Activated CD8-positive, alpha-beta memory T cell treated with anti-CD3 and anti-CD28 coated beads, Interleukin-2, amount 50 U/mL, for 48 hours (primary cell): ENCODE measurements at regions not wholly inside any gene's neighbourhood (a gene's known extent, or its start where the extent isn't known, plus 50 kb on each side); places are given as distances from the start of the nearest gene placed in this dataset.

Experiments used
- DNase-seq: peaks from one replicate; pipeline ENCODE4 v3.0.0-alpha.2; 2020

DNA sequence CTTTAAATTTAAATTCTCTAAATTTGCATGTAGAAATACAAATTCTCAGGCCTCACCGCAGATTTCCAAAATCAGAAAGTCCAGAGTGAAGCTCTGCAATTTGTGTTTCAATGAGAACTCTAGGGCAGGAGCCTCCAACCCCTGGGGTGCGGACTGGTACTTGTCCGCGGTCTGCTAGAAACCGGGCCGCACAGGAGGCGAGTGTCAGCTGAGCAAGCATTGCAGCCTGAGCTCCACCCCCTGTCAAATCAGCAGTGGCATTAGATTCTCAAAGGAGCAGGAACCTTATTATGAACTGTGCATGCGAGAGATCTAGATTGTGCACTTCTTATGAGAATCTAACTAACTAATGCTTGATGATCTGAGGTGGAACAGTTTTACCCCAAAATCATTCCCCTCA lies 203.0 kb upstream of the PCSK2 start:
- DNase-seq, result no peak

DNA sequence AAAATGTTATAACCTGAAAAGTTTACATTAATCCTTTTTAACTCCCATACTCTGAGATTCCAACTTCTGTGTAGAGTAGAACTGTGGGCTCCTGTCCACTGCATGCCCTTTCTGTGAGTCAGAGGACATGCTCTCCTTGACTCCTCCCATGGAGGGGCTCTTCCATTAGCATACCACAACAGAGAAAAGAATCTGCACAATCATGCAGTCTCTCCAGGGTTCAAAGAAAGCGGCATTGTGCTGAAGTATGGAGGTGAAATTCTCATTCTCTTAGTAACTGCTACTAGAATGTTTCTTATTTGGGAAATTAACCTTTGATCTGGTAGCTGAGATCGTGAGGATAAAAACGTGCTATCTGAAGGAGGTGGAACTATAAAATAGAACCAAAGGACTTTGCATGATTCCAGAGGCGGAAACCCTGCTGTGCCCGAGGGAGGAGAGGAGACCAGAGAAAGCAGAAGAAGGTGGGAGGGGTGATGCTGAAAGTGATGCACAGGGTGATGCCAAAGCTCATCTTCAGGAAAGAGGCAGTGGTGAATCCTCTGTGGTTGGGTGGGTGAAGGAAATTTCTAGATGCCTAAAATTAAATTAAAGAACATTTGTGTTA lies 202.2 kb upstream of the PCSK2 start:
- DNase-seq, result no peak

DNA sequence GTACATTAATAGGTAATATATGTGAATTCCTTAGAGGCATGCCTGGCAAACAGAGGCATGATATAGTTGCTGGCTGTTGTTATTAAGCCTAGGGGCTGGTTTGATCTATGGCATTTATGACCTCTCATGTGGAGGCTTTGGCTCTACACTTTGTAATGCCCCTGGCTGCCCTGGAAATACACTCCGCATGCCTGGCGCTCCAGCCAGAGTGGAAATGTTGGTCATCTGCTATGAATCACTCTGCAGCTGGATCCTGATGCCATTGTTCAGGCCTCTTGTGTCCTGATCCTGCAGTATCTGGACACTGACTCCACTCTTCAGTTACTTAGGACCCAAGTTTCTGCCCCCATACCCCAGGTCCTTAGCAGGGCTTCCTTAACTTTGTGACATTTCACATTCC lies 200.5 kb upstream of the PCSK2 start:
- DNase-seq, result no peak

DNA sequence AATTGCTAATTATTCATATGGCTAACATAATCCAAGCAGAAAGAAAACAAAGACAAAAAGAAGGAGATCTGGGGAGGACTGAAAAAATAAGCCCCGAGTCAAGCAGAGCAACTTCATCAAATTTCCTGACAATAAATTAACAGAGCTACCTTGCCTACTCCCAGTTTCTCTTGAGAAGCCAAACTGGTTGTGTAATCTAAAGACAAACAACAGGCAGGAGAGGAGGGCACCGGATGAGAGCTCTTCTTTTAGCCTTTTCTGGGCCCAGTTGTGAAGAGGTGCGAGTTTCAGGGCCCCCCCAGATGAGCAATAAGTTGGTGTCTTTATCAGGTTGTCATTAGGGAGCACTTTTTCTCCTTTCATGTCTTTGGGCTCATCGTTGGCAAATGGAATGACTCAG lies 197.1 kb upstream of the PCSK2 start:
- no peak for DNase-seq

DNA sequence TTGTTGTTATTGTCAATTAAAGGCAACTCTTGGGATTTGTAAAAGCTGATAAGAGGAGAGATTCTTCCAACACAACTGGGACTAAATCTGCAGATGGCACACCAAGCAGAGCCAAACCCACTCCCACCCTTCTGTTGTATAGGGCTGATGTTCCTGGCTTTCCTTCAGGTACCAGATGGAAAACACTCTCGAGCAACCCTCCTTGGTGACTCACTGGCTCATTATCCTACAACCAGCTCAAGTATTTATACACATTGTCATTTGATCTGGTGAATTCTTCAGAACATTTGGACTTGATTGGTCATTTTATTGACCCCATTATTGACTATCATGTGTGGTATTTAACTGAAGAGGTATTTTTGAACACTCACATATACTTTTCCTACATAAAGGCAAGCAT lies 190.3 kb upstream of the PCSK2 start:
- no peak for DNase-seq

DNA sequence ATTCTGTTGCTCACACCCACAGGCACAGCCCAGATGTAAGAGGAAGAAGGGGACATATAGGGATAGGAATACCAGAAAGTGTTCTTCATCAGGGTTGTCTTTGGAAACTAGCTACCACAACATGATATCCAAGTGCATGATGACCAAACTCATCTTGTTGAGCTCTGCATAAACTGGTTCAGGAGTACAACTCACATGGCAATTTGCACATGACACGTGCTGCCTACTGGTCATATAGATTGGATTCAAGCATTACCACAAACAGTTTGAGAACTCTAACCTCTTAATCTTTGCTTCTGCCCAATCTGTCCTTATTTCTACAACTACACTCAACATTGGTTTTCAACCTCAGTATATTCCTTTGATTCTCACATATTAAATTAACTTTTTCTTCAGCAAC lies 184.7 kb upstream of the PCSK2 start:
- DNase-seq, result no peak

DNA sequence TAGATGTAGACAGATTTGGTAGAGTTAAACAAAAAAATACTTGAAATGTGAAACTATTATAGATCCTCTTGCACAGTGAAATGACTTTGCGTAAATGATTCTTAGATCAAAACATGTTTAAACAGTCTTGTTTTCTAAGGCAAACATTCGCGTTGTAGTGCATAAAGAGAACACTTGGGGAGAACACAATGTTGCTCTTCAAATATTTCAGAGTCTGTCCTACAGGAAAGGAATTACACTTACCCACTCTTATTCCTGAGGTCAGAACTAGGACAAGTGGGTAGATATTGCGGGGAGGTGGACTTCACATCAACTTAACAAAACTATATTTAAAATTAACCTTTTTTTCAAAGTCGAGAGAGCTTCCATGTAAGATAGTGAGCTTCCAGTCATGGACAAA lies 183.5 kb upstream of the PCSK2 start:
- DNase-seq, result no peak

DNA sequence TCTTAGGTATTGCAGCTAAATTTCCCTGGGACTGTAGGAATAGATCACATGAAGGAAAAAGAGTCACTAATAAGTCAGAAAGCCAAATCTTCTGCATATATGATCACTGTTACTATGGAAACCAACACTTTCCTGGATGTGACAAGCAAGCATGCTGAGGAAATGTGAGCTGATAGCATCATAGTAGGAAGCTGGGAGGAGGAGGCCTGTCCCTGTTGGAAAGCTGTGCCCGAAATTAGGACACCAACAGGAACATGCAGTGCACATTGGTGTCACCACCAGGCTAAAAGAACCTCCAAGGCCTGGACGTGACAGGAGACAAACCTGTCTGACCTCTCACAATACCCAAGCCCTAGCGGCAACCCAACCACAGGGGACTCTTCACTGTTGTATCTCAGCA lies 181.9 kb upstream of the PCSK2 start:
- no peak for DNase-seq

DNA sequence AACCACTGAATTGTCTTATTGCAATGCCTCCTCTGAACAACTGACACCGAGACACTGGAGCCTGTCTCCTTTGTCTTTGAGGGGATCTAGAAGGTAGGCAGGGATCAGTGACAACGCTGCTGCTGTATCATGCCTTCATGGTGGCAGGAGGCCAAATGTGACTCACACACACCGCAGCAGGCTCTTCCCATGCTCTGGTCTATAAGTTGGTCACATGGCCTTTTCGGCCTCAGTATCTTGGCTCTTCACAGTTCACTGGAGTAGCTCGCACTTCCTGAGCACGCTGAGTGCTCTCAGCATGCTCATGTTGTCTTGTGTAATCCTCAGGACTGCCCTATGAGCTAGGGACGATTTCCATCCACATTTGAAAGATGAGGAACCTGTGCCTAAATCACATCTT lies 167.4 kb upstream of the PCSK2 start:
- no peak for DNase-seq

DNA sequence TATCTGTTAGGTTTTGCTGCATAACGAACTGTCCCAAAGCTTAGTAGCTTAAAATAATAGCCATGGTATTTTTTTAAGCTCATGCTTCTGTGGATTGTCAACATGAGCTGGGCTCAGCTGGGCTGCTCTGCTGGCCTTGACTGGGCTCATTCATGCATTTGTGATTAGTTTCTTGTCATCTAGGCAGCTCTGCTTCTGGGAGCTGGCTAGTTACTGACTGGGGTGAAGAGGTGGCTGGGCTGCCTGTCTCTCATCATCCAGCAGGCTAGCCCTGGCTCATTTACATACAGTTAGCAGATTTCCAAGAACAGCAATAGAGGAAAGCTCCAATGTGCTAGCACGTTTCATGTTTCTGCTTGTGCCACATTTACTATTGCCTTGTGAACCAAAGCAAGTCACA lies 165.1 kb upstream of the PCSK2 start:
- no peak for DNase-seq

DNA sequence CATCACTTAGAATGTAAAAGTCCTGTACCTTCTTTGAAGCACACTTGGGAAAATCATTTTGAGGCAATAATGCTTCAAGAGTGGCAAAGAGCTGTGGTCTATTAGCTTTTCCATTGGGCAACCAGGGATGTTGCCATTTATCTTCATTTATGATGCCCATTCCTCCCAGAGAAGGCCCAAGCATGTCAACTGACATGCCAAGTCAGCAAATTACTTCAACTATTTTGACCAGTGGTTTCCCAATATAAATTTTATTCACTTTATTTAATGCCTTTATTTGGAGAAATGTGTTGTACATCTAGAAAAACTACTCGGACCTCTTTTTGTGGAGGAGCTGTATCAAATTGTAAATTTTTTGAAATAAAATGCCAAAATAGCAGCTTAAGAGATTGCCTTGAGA lies 164.1 kb upstream of the PCSK2 start:
- DNase-seq, result no peak

DNA sequence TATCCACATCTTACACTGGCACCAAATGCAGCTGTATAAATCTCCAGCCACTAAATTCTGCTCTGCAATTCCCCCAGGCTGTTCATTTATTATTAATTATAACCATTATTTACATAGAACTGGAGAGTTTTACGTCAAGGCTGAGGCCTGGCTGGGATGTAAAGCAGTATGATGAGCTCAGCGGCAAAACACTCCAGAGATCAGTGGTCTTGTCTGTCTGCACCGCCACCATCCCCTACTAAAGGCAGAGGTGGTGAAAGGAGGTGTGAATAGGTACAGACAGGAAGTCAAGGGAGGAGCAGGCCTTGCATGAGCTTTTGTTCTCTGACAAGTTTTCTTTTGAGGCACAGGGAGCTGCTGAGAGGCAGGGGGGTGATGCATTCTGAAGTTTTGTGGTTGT lies 159.9 kb upstream of the PCSK2 start:
- no peak for DNase-seq

DNA sequence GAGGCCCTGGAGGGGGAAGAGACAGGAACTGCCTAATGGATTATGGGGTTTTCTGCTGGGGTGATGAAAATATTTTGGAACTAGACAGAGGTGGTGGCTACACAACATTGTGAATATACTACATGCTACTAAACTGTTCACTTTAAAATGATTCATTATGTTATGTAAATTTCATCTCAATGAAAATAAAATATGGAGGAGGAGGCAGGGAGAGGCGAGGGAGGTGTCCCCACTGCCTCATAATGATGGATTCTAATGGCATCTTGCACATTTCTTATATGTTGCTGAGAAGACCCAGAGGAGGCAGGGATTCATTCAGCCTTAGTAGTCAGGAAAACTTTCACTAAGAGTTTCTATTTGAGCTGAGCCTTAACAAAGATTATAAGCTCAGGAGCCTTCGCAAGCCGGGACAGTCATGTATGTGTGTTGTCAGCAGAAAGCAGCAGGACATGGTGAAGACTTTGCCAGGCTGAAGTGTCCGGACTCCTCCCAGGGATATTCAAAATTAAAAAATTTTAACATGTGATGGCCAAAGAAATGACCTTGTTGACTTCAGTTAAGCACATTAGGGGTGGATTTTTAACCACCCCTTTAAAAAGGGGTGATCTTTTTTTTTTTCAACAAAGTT lies 158.6 kb upstream of the PCSK2 start:
- DNase-seq, result no peak

DNA sequence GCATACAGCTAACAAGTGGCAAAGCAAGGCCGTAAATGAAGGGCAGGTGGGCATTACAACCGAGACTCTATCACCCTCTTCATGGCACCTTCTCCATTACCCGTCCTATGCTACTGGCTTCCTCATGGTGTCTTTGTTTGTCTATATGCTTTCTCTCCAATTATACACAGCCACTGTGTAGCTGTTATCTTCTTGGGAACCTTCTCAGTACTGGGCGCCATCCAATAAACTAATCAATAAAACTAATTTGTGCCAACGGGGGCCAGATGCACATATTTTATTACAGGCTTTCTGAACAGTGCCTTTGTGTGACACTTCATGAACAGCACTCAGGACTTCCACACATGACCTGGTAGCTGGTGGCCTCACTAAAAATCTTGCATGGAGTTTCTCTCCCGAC lies 149.8 kb upstream of the PCSK2 start:
- DNase-seq, result no peak

DNA sequence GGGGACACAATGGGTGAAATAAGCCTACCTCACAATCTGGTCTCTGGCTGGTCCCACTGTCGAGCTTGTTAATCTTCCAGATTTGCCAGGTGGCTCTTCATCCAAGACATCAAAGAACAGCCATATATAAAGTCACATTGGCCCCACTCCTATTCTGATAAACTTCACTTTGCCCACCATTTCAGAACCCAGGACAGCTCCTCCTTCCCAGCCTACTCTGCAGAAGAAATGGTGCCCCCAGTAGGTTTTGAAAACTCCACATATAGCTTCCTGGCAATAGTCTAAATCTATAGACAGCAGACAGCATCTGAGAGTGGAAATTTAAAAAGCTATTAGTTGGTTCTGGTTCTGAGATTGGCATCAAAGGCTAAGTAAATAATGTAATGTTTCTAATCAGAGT lies 143.1 kb upstream of the PCSK2 start:
- no peak for DNase-seq

DNA sequence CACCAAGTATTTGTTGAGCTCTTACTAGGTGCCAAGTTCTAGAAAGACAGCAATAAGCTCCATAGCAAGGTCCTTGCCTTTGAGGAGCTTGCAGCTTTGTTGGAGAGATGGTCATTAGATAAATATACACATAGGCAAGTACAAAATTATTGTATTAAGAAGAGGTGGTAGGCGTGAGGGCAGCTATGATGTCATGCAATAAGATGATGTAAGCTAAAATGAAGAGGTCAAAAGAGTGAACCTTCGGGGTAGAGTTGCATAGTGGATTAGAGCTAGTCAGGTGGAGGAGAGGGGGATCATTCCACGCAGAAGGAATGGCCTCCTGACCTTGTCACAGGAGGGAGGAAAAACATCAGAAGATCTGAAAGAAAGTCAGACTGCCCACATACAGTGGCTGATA lies 141.9 kb upstream of the PCSK2 start:
- DNase-seq, result no peak

DNA sequence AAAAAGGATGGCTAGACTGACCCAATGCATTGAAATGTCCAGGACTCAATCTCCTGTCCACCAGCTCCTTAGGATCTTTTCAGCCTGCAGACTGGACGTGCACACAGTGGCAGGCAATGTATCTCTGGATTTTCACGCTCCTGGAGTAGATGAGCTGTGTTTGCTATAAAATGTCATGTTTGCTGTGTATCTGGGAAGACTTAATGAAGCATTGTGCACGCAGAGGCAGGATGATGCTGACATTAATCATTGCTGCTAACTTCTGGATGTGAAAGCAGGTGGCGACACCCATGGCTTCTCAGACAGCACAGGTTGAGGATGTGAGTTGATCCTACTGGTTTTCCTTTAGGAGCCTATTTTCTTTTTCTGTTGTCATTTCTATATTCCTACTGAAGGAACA lies 133.1 kb upstream of the PCSK2 start:
- DNase-seq, result no peak

DNA sequence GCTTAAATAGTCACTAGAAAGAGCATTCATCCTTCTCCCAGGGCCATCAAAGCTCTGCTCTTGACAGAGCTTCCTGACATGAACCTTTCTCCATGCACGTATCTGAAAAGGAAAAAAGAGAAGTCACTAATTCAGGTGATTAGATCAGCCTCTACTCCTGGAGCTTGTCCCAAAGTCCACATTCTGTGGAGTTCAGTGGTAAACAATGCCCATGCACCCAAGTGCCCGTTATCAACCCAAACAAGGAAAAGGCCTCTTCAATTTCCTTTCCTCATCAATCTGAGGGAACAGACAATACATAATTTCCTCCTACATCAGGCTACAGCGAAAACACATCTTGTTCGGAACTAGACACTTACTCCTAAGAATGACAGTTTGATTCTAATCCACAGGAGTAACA lies 129.2 kb upstream of the PCSK2 start:
- DNase-seq, result no peak

DNA sequence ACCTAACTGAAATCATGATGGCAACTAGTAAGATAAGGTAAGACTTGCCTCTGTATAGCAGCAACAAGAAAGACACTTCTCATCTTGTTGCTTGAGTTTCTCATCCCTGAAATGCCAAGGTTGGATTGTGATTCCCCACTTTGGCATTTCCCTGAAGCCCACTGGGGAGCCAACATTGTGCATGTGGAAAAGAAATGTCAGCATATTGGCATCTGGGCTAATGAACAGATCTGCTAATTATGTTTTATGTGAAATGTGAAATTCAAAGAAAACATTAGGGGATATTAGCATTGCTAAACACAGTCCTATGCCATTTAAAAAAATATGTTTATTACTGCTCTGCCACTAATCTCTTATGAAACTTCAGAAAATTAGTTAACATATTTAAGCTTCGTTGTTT lies 126.3 kb upstream of the PCSK2 start:
- DNase-seq, result no peak

DNA sequence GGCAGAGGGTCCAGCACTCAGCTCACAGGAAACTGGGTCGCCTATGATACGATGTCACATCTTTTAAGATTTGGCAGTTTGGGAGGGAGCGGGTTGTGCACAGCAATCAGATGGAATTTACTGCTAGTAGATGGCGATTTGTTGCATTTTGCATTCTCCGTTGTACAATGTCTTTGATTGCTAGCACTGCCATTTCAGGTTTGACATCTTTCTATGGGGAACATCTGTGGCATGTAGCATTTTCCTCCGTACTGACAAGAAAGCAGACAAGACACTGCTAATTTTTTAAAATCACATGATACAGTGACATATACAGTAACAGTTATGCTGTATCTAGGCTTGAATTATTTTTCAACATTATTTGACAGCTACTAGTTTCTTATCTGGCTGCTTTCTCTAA lies 119.7 kb upstream of the PCSK2 start:
- DNase-seq, result no peak

DNA sequence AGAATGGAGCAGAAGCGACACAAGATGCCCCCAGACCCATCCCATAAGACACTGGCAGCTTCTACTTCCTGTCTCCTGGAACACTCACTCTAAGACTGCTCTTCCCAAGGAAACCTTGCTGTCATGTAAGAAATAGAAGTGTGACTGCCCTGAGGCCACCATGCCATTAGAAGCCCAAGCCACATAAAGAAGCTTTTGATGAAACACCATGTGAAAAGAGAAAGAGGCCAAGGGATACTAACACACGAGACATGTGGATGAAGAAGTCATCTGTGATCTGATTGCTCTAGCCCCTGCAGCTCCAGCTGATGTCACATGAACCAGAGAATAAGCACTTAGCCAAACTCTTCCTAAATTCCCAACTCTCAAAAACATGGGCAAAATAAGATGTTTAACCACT lies 117.9 kb upstream of the PCSK2 start:
- DNase-seq, result no peak

DNA sequence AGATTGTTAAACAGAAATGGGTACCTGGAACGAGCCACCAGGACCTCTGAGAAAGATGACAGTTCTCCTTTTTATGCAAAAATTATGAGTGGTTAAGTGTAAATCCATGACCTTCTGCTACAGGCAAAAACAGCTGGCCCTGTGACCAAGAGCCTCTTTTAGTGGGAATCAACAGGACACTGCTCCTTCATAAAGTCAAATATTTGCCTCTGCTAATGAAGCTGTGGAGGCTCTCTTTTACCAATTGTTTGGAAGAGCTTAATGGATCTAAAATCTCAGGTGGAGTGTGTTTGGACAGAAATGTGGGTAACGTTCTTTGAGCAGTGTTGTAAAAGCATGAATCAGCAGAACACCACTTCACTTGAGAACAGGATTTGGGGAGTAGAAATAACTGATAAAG lies 117.5 kb upstream of the PCSK2 start:
- no peak for DNase-seq

DNA sequence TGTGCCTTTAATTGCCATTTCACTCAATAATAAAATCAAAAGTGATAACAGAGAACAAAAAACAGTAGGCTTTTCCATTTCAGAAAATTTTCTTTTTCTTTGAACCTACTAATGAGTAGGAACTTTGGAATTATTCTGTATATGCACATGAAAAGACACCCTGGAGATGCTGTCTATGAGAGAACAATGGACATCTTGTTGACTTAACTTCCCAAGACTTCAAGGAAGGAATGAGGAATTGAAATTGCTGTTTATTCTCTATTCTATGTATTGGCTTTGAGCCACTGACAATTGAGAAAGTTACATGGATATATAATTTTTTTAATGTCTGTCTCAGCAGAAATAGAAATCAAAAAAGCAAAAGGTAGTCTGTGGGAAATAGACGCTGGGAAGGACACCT lies 98.6 kb upstream of the PCSK2 start:
- DNase-seq, result no peak

DNA sequence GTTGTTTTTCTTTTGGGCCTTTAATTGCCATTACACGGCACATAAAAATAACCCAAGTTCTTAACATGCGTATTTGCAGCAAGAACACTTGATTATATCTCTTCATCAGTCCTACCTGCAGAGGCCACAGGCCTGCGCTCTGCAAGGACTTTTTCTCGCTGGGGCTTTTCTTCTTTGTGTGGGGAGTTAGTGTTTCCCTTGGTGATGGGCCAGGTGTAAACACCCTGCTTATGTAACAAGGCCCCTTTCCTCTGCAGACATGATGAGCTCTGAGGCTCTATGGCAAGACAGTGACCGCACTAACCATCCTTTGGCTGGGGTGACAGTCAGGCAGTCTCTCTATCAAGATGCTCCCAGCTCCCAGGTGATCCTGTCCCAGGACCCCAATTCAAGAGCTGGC lies 97.8 kb upstream of the PCSK2 start:
- DNase-seq, result no peak

DNA sequence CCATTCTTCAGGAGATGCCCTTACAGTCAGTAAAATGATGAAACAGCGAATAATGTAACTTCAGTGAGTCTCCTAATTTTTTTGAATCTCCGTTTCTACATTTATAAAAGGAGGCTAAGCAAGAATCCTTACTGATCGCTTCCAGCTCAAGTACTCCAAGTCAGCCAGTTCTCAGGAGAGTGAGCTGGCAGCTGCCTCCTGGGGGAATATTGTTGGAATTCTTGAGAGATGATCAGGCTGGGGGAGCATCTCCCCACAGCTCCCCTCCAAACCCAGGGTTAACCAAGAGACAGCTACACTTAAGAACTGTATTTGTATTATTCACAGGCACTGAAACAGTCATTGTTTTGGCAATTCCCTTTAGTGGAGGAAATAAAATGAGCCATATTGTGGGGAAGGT lies 89.1 kb upstream of the PCSK2 start:
- DNase-seq, result no peak

DNA sequence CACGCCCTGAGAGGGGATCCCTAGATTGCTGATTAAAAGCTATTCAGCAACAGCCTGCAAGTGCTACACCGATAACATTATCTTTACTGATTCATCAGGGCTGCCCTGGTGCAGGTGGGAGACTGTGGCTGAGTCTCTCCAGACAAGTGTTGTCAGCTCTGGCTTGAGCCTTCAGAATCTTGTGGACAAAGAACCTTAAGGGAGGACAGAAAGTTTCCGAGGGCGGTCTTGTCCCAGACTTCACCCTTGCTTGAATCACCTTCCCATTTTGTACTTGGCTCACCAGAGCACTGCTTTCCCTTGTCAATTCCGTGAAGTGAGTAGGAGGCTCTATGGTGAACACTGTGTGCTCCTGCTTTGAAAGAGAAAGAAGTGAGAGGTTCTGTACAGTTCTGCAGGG lies 88.6 kb upstream of the PCSK2 start:
- no peak for DNase-seq
